HL-60 (cell line): ENCODE measurements at regions not wholly inside any gene's neighbourhood (a gene's known extent, or its start where the extent isn't known, plus 50 kb on each side); places are given as distances from the start of the nearest gene placed in this dataset.

ENCODE experiments used
- DNase-seq, 2 experiments: peaks; one replicate each; pipeline ENCODE4 v3.0.0-alpha.2; 2010 to 2020; ENCODE audit warnings: low read depth in 1 of 2, low spot score in 1 of 2
- H3K27ac ChIP-seq: fragments of 250-450 bp; sonication (Bioruptor Pico); replicated peaks from 2 replicates; pipeline ENCODE4 v1.5.1; 2020; ENCODE audit warnings: mild to moderate bottlenecking, moderate library complexity
- H3K27me3 ChIP-seq: fragments of 250-450 bp; sonication (Bioruptor Pico); 2 replicates; pipeline ENCODE4 v1.5.1; 2021; ENCODE audit warnings: mild to moderate bottlenecking, moderate library complexity; ENCODE audit not compliant: insufficient read depth, poor library complexity, severe bottlenecking
- H3K4me3 ChIP-seq: replicated peaks from 2 replicates; pipeline ENCODE4 v1.5.1; 2011; ENCODE audit warnings: mild to moderate bottlenecking, control low read depth, low read length; ENCODE audit not compliant: insufficient read depth
- GABPA ChIP-seq: IDR thresholded peaks from 2 replicates; pipeline ENCODE4 v1.6.1; 2012; ENCODE audit warnings: low read depth
- POLR2AphosphoS5 ChIP-seq: IDR thresholded peaks from 2 replicates; pipeline ENCODE4 v1.6.1; 2012; ENCODE audit warnings: low read depth
- REST ChIP-seq: IDR thresholded peaks from 2 replicates; pipeline ENCODE4 v1.6.1; 2012; ENCODE audit warnings: low read depth; ENCODE audit not compliant: insufficient replicate concordance
- SPI1 ChIP-seq: IDR thresholded peaks from 2 replicates; pipeline ENCODE4 v1.6.1; 2012; ENCODE audit warnings: low read depth, mild to moderate bottlenecking, borderline replicate concordance
- TF ChIP-seq, protein P1 (sequence below): IDR thresholded peaks from one replicate; pipeline ENCODE4 v1.5.1; 2011; ENCODE audit warnings: low read length, control low read depth, inconsistent platforms; ENCODE audit not compliant: insufficient read depth

DNA sequence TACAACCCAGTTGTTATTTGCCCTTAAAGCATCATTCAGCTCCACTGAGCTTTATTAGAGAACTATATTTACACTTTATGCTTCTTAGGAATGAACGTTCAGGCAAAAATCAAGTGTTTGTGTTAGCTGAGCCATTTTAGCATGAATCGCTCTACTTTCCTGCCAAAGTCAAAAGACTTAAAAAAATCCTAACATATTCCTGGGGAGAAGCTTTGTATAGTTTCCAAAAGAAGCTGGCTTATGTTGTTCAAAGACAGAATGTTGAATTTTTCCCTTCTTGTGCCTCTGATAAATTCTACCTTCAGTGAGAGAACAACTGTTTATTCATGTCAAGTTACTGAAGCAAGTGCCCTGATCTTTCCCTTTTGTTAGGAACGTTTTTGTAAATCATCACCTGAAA, 771.5 kb upstream of the HS3ST1 start:
- TF ChIP-seq SPI1 = no peak
- TF ChIP-seq, protein P1, sequence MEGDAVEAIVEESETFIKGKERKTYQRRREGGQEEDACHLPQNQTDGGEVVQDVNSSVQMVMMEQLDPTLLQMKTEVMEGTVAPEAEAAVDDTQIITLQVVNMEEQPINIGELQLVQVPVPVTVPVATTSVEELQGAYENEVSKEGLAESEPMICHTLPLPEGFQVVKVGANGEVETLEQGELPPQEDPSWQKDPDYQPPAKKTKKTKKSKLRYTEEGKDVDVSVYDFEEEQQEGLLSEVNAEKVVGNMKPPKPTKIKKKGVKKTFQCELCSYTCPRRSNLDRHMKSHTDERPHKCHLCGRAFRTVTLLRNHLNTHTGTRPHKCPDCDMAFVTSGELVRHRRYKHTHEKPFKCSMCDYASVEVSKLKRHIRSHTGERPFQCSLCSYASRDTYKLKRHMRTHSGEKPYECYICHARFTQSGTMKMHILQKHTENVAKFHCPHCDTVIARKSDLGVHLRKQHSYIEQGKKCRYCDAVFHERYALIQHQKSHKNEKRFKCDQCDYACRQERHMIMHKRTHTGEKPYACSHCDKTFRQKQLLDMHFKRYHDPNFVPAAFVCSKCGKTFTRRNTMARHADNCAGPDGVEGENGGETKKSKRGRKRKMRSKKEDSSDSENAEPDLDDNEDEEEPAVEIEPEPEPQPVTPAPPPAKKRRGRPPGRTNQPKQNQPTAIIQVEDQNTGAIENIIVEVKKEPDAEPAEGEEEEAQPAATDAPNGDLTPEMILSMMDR = no peak
- TF ChIP-seq REST = no peak
- TF ChIP-seq POLR2AphosphoS5 = no peak
- TF ChIP-seq GABPA = no peak
- no peak for DNase-seq
- Histone ChIP-seq H3K27me3 (no peaks in the 10 kb centered on the region), H3K4me3 (no peak overlapping the region), H3K27ac (no peak overlapping the region)

DNA sequence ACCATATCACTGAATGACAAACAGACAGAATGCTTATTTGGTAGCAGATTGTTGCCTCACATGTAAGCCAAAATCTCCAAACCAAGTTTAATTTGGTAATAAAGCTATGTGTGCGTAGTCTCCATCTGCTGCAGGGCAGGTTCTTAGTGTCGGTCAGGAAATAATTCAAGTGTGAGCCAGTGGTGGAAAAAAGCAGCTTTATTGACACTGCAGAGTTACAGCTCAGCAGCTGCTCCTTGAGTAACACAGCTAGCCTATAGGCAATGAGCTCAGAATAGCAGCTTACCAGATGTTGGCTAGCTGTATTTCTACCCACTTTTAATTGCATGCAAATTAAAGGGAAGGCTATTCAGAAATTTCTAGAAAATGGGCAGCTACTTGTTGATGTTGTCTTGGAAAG, 757.8 kb upstream of the HS3ST1 start:
- DNase-seq = no peak
- TF ChIP-seq GABPA (no peak), REST (no peak), SPI1 (no peak), POLR2AphosphoS5 (no peak)
- TF ChIP-seq, protein P1 = no peak
- Histone ChIP-seq H3K4me3 (no peak overlapping the region), H3K27me3 (no peaks in the 10 kb centered on the region), H3K27ac (no peak overlapping the region)

DNA sequence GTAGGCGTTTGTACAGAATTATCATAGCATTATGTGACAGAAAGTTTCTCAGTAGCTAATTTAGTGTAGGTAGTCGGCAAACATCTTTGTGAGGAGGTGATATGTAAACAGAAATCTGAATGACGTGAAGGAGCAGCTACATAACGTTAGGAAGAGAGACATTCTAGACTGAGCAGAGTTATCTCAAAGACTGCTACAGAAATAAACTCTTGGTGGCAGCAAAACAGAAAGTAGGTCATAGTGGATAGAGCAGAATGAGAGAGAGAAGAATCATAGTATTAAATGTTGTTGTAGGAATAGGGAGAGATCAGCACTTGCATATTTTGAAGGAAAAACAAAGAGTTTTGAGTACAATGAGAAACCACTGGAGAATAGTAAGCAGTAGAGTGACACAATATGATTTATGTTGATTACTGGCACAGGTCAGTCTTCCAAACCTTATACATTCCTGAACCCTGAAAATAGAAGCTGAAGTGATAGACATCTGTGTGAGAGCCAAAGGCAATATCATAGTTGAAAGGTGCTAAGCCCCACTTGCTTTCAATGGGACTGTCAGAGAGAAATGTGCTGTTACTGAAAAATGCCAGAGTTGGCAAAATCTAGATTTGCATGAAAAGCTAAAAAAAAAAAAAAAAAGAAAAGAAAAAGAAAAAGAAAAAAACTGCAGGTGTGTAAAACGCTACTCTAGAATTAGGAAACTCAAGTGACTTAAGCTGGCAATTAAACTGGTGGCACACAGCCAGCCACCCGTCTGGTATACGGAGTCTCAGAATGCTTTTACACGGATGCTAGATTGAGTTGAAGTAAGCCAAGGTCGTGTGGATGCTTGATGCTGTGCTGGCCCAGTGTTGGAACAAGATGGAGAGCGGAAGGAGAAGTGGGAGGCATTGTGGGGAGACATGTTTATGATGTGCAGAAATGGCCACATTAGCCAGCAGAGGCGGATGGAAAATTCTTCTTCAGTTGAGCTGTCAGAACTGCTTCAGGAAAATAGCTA, 750.2 kb upstream of the HS3ST1 start:
- H3K4me3 ChIP-seq = no peak overlapping the region
- H3K27me3 ChIP-seq = no peaks in the 10 kb centered on the region
- TF ChIP-seq GABPA = no peak
- H3K27ac ChIP-seq = no peak overlapping the region
- no peak for DNase-seq

DNA sequence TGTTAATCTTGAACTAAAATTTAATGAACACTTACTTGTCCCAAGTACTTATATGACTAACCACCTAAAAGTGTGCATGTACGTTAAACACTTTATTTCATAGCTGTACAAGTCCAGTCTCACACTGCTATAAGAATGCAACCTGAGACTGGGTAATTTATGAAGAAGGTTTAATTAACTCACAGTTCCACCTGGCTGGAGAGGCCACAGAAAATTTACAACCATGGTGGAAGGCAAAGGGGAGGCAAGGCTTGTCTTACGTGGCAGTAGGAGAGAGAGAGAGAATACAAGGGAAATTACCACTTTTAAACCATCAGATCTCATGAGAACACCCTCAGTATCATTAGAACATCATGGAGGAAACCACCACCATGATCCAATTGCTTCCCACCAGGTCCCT, 748.7 kb upstream of the HS3ST1 start:
- TF ChIP-seq REST (no peak), GABPA (no peak), SPI1 (no peak), POLR2AphosphoS5 (no peak)
- TF ChIP-seq, protein P1 = no peak
- H3K27ac ChIP-seq = no peak overlapping the region
- H3K4me3 ChIP-seq = no peak overlapping the region
- no peaks in the 10 kb centered on the region for H3K27me3 ChIP-seq
- no peak for DNase-seq
